Naive thymus-derived CD4-positive, alpha-beta T cell (primary cell): ENCODE measurements at regions not wholly inside any gene's neighbourhood (a gene's known extent, or its start where the extent isn't known, plus 50 kb on each side); places are given as distances from the start of the nearest gene placed in this dataset.

Experiments used
- ATAC-seq: fragments of 150-1000 bp; cut with Tn5 transposase; 2 replicates; pipeline ENCODE4 v1.10.0; 2021; ENCODE audit warnings: mild to moderate bottlenecking, moderate library complexity
- CTCF ChIA-PET: fragments of 350-600 bp; sonication (Branson Sonifier 250); formaldehyde crosslinking; loops from one replicate; lab custom pipeline; 2021; ENCODE audit warnings: antibody characterized with exemption; lab: Charles Lee
- POLR2A ChIA-PET: fragments of 350-600 bp; sonication (Branson Sonifier 250); formaldehyde crosslinking; loops from one replicate; lab custom pipeline; 2021; ENCODE audit warnings: antibody characterized with exemption, inconsistent platforms; lab: Charles Lee
- DNase-seq, 9 donors: peaks; one replicate each; pipeline versions ENCODE4 v3.0.0 to v3.0.0-alpha.2; 2020 to 2022; ENCODE audit warnings: mixed read lengths in 1 of 9
- H3K27ac ChIP-seq: one replicate; pipeline ENCODE4 v1.7.0; 2013; ENCODE audit warnings: mild to moderate bottlenecking, low read depth, low read length, moderate library complexity
- H3K27me3 ChIP-seq, 2 donors: one replicate each; pipeline ENCODE4 v1.7.0; 2013; ENCODE audit warnings: low read length in 2 of 2, mild to moderate bottlenecking in 2 of 2, moderate library complexity in 2 of 2; ENCODE audit not compliant: control insufficient read depth in 2 of 2, insufficient read depth in 2 of 2
- H3K36me3 ChIP-seq, 3 experiments: 1 replicate in 2 of 3; 2 replicates in 1 of 3; pipeline ENCODE4 v1.7.0; 2013; ENCODE audit warnings: low read length in 3 of 3, mild to moderate bottlenecking in 3 of 3, moderate library complexity in 1 of 3; ENCODE audit not compliant: insufficient read depth in 3 of 3, control insufficient read depth in 2 of 3
- H3K4me1 ChIP-seq, 2 donors: one replicate each; pipeline ENCODE4 v1.7.0; 2013; ENCODE audit warnings: low read length in 2 of 2, mild to moderate bottlenecking in 2 of 2, moderate library complexity in 1 of 2; ENCODE audit not compliant: control insufficient read depth in 2 of 2, insufficient read depth in 2 of 2
- H3K4me3 ChIP-seq: 2 replicates; pipeline ENCODE4 v1.7.0; 2013; ENCODE audit warnings: mild to moderate bottlenecking, low read length
- H3K9me3 ChIP-seq, 3 experiments: 1 replicate in 2 of 3; 2 replicates in 1 of 3; pipeline ENCODE4 v1.7.0; 2013; ENCODE audit warnings: low read length in 3 of 3; ENCODE audit not compliant: control insufficient read depth in 2 of 3
- H3K27ac Mint-ChIP-seq, 9 donors: one replicate each; pipeline ENCODE4 v1.8.0; 2020 to 2022; ENCODE audit warnings: mixed read lengths in 9 of 9, mild to moderate bottlenecking in 8 of 9, moderate library complexity in 5 of 9, inconsistent platforms in 2 of 9
- H3K27me3 Mint-ChIP-seq, 5 donors: one replicate each; pipeline ENCODE4 v1.8.0; 2021 to 2022; ENCODE audit warnings: mixed read lengths in 5 of 5, mild to moderate bottlenecking in 1 of 5
- H3K36me3 Mint-ChIP-seq, 5 donors: one replicate each; pipeline ENCODE4 v1.8.0; 2020 to 2022; ENCODE audit warnings: mixed read lengths in 5 of 5, mild to moderate bottlenecking in 3 of 5, inconsistent platforms in 1 of 5
- H3K4me1 Mint-ChIP-seq, 7 donors: one replicate each; pipeline ENCODE4 v1.8.0; 2020 to 2022; ENCODE audit warnings: mixed read lengths in 7 of 7, mild to moderate bottlenecking in 3 of 7, inconsistent platforms in 1 of 7
- H3K4me3 Mint-ChIP-seq, 10 donors: one replicate each; pipeline ENCODE4 v1.8.0; 2020 to 2022; ENCODE audit warnings: mild to moderate bottlenecking in 10 of 10, mixed read lengths in 10 of 10, moderate library complexity in 6 of 10, inconsistent platforms in 2 of 10
- H3K9me3 Mint-ChIP-seq, 11 donors: one replicate each; pipeline ENCODE4 v1.8.0; 2020 to 2022; ENCODE audit warnings: mixed read lengths in 11 of 11, mild to moderate bottlenecking in 4 of 11, inconsistent platforms in 1 of 11, moderate library complexity in 1 of 11
- intact Hi-C, 2 donors: fragments of 100-400 bp; cut with micrococcal nuclease; formaldehyde crosslinking; loops; one replicate each; pipeline ENCODE4 v1.15.1; 2023

- Histone ChIP-seq H3K27ac (no peak overlapping the region), H3K36me3 (no peaks in the 10 kb centered on the region), H3K9me3 (peaks cover 0 to 6% (median 0%) of the 10 kb centered on the region in 3 experiments), H3K4me1 (no peaks in the 10 kb centered on the region), H3K4me3 (no peak overlapping the region), H3K27me3 (no peaks in the 10 kb centered on the region)
- Mint-ChIP-seq H3K4me3 (no peak overlapping the region), H3K36me3 (no peaks in the 10 kb centered on the region), H3K9me3 (peaks cover 4 to 39% (median 13%) of the 10 kb centered on the region in 11 donors), H3K27me3 (no peaks in the 10 kb centered on the region), H3K4me1 (no peaks in the 10 kb centered on the region), H3K27ac (no peak overlapping the region)
- CTCF ChIA-PET: no interaction called here
- ATAC-seq: no peak
- intact Hi-C loops: no loop called here
- POLR2A ChIA-PET: no interaction called here
- DNase-seq: no peak
Measured at GRCh38 chr2:125037135-125037653, 1012.1 kb downstream of the CNTNAP5 start.

GRCh38 chr2:125041846-125042245, 1016.8 kb downstream of the CNTNAP5 start:
- no peak overlapping the region for H3K27ac Mint-ChIP-seq
- H3K4me3 ChIP-seq: no peak overlapping the region
- no peaks in the 10 kb centered on the region for H3K4me1 Mint-ChIP-seq
- intact Hi-C loops: no loop called here
- no peaks in the 10 kb centered on the region for H3K36me3 Mint-ChIP-seq
- no peaks in the 10 kb centered on the region for H3K36me3 ChIP-seq
- CTCF ChIA-PET: no interaction called here
- H3K4me1 ChIP-seq: no peaks in the 10 kb centered on the region
- DNase-seq (no peak), ATAC-seq (no peak)
- no peak overlapping the region for H3K27ac ChIP-seq
- H3K27me3 ChIP-seq: no peaks in the 10 kb centered on the region
- peaks cover 2 to 19% (median 6%) of the 10 kb centered on the region in 11 donors for H3K9me3 Mint-ChIP-seq
- H3K27me3 Mint-ChIP-seq: no peaks in the 10 kb centered on the region
- peaks cover 0 to 6% (median 0%) of the 10 kb centered on the region in 3 experiments for H3K9me3 ChIP-seq
- POLR2A ChIA-PET: no interaction called here
- no peak overlapping the region for H3K4me3 Mint-ChIP-seq

- POLR2A ChIA-PET: no interaction called here
- ATAC-seq (no peak), DNase-seq (no peak)
- H3K4me3 Mint-ChIP-seq: no peak overlapping the region
- H3K27me3 ChIP-seq: no peaks in the 10 kb centered on the region
- H3K27ac ChIP-seq: no peak overlapping the region
- CTCF ChIA-PET: no interaction called here
- no peaks in the 10 kb centered on the region for H3K4me1 Mint-ChIP-seq
- peaks cover 0 to 6% (median 0%) of the 10 kb centered on the region in 3 experiments for H3K9me3 ChIP-seq
- intact Hi-C loops: no loop called here
- no peaks in the 10 kb centered on the region for H3K36me3 Mint-ChIP-seq
- H3K27me3 Mint-ChIP-seq: no peaks in the 10 kb centered on the region
- no peak overlapping the region for H3K4me3 ChIP-seq
- H3K27ac Mint-ChIP-seq: no peak overlapping the region
- H3K36me3 ChIP-seq: no peaks in the 10 kb centered on the region
- H3K9me3 Mint-ChIP-seq: peaks cover 2 to 17% (median 6%) of the 10 kb centered on the region in 11 donors
- no peaks in the 10 kb centered on the region for H3K4me1 ChIP-seq
Measured at GRCh38 chr2:125042727-125043126, 1017.6 kb downstream of the CNTNAP5 start.

- Mint-ChIP-seq H3K27me3 (no peaks in the 10 kb centered on the region), H3K9me3 (peaks cover 0 to 15% (median 4%) of the 10 kb centered on the region in 11 donors), H3K4me1 (no peaks in the 10 kb centered on the region), H3K36me3 (no peaks in the 10 kb centered on the region), H3K27ac (no peak overlapping the region), H3K4me3 (no peak overlapping the region)
- Histone ChIP-seq H3K36me3 (no peaks in the 10 kb centered on the region), H3K9me3 (peaks cover 0 to 3% (median 0%) of the 10 kb centered on the region in 3 experiments), H3K27me3 (no peaks in the 10 kb centered on the region), H3K4me1 (no peaks in the 10 kb centered on the region), H3K27ac (no peak overlapping the region), H3K4me3 (no peak overlapping the region)
- ChIA-PET CTCF (no interaction called here), POLR2A (no interaction called here)
- DNase-seq (no peak), ATAC-seq (no peak)
- intact Hi-C loops: no loop called here
Measured at GRCh38 chr2:125070726-125071505, 1045.8 kb downstream of the CNTNAP5 start.

- ATAC-seq (no peak), DNase-seq (no peak)
- Histone ChIP-seq H3K36me3 (no peaks in the 10 kb centered on the region), H3K27me3 (no peaks in the 10 kb centered on the region), H3K4me1 (no peaks in the 10 kb centered on the region), H3K9me3 (peaks cover 0 to 3% (median 0%) of the 10 kb centered on the region in 3 experiments), H3K4me3 (no peak overlapping the region), H3K27ac (no peak overlapping the region)
- intact Hi-C loops: no loop called here
- Mint-ChIP-seq H3K4me1 (no peaks in the 10 kb centered on the region), H3K27ac (no peak overlapping the region), H3K4me3 (no peak overlapping the region), H3K36me3 (no peaks in the 10 kb centered on the region), H3K27me3 (no peaks in the 10 kb centered on the region), H3K9me3 (peaks cover 0 to 21% (median 6%) of the 10 kb centered on the region in 11 donors)
- ChIA-PET CTCF (no interaction called here), POLR2A (no interaction called here)
Measured at GRCh38 chr2:125073440-125073839, 1048.4 kb downstream of the CNTNAP5 start.

GRCh38 chr2:125085904-125086303, 1060.8 kb downstream of the CNTNAP5 start:
- no peak overlapping the region for H3K27ac Mint-ChIP-seq
- H3K9me3 Mint-ChIP-seq: peaks cover 4 to 19% (median 13%) of the 10 kb centered on the region in 11 donors
- H3K27me3 Mint-ChIP-seq: no peaks in the 10 kb centered on the region
- H3K36me3 ChIP-seq: no peaks in the 10 kb centered on the region
- ChIA-PET POLR2A (no interaction called here), CTCF (no interaction called here)
- no peaks in the 10 kb centered on the region for H3K27me3 ChIP-seq
- ATAC-seq: no peak
- no peak overlapping the region for H3K27ac ChIP-seq
- no peak for DNase-seq
- H3K4me3 Mint-ChIP-seq: no peak overlapping the region
- peaks cover 0 to 5% (median 0%) of the 10 kb centered on the region in 5 donors for H3K36me3 Mint-ChIP-seq
- H3K4me1 ChIP-seq: no peaks in the 10 kb centered on the region
- no peaks in the 10 kb centered on the region for H3K4me1 Mint-ChIP-seq
- H3K9me3 ChIP-seq: no peaks in the 10 kb centered on the region
- intact Hi-C loops: no loop called here
- no peak overlapping the region for H3K4me3 ChIP-seq
